ENCODE measurements at regions not wholly inside any gene's neighbourhood (a gene's known extent, or its start where the extent isn't known, plus 50 kb on each side); places are given as distances from the start of the nearest gene placed in this dataset.

DNA sequence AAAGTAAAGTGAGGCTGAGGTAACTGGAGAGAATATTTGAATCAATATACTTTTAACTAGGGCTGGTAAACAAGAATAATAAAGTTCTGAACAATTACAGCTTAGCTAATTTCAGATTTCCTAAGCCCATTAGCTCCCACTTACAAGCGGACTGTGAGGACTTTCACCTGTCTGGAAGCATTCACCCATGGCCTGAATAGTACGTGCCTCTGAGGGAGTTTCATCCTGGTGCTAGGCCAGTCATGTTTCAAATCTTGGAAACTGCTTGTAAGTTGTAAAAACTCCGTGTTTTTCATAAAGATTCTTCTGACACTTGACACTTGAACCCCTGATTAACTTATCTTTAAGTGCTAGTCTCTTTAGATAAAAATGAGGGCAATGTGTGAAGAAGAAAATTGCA is 975.2 kb upstream of the GHITM start:
- no peak for DNase-seq (ENCODE audit: low read depth in 2 of 3, low spot score in 2 of 3)

DNA sequence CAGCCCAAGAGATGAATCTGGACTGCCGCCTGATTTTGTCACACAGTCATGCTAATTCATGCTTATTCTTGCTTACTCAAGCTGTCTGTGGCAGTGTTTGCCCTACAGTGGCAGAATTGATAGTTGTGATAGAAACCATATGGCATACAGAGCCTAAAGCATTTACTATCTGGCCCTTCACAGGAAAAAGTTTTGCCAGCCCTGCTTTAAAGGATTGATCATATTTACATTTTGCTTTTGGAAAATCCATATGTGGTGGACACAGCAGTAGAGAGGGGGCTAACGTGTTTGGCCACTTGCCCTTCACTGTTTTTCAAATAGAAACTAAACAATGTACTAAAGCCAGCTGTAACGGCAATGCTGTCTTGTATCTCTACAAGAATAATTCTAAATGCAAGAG is 974.0 kb upstream of the GHITM start:
- DNase-seq (ENCODE audit: low read depth in 2 of 3, low spot score in 2 of 3): no peak

DNA sequence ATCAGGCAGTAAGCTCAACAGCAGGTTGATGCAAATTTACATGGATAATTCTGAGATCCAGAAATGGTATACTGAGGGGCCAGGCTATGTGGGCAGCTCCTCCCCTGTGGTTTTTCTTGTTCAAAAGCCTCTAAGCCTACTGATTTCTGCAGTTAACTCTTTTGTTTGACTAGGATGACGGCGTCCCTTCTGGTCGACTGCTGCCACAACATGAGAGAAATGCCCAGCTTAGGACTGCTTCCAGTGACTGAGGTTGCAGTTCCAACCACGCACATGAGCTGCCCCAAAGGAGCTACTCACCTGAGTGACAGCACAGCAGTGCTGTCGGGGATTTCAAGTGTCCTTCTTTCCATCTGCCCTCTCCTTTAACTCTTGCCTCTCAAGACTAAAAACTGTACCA is 973.0 kb upstream of the GHITM start:
- no peak for DNase-seq (ENCODE audit: low read depth in 2 of 3, low spot score in 2 of 3)

DNA sequence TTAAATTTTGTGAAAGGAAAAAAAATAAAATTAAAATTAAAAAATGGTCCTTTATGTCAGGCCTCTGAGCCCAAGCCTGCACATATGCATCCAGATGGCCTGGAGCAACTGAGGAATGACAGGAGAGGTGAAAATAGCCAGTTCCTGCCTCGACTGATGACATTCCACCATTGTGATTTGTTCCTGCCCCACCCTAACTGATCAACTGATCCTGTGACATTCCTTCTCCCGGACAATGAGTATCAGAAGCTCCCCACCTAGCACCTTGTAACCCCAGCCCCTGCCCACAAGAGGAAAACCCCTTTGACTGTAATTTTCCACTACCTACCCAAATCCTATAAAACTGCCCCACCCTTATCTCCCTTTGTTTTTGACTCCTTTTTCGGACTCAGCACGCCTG is 972.2 kb upstream of the GHITM start:
- no peak for DNase-seq (ENCODE audit: low read depth in 2 of 3, low spot score in 2 of 3)

DNA sequence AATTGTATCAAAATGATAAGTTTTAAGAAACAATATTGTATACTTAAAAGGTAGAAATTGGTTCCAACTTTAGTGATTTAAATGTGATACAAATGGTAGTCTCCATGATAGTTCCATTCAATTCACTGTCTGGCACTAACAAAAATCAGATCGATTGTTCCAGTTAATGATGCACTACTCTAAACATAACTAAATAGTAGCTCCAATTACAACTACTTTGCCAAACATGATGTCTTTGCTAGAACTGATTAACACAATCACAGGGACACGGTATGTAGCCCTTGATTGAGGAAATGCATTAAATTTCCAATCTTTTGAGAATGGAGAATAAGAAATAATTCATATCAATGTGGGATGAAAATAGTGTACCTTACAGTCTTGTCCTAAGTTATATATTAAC is 962.4 kb upstream of the GHITM start:
- DNase-seq (ENCODE audit: low read depth in 2 of 3, low spot score in 2 of 3): no peak

DNA sequence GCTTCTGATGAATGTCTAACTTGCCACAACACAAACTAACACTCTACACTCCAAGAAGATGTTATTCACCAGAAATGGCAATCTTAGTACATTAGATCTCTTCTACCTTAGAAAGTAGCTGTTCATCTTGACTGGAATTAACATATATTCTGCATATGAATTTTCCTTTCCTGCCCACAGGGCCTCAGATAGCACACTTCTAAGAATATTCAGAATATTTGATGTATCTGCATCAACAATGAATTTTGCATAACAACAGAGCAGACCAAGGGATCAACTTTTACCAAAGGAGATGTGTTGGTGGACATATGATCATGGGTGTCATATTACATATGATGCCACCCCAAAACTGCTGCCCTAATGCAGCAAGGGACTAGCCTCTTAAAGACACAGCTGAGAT is 960.8 kb upstream of the GHITM start:
- DNase-seq (ENCODE audit: low read depth in 2 of 3, low spot score in 2 of 3): no peak

DNA sequence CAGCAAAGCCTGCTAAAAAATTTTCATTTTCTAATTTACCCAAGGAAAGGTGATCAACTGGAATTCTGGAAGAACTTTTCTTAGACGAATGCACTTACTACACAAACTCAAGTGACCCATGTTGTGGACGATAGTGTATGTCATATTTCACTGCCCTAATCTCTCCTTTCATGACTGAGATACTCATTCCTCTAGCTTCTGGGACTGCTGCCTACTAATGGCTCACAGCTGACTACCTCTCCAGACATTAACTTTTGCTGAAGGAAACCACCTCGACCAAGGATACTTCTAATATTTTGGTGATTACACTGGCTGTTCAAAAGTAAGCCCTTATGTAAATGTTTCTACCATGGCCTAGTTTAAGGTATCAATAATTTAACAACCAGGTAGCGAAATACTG is 959.9 kb upstream of the GHITM start:
- DNase-seq (ENCODE audit: low read depth in 2 of 3, low spot score in 2 of 3): no peak

DNA sequence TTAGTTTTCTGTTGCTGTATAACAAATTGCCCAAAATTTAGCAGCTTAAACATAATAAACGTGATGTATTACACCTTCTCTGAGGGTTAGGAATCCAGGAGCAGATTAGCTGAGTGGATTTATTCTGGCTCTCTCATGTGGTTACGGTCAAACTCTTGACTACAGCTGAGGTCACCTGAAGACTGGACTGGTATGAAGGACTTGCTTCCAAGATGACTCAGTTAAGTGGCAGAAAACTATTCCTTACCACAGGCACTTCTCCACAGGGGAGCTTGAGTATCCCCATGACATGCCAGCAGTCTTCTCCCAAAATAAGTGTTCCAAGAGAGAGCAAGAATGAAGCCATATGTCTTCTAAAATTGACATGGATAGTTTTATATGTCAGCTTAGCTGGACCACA is 957.2 kb upstream of the GHITM start:
- no peak for DNase-seq (ENCODE audit: low read depth in 2 of 3, low spot score in 2 of 3)

DNA sequence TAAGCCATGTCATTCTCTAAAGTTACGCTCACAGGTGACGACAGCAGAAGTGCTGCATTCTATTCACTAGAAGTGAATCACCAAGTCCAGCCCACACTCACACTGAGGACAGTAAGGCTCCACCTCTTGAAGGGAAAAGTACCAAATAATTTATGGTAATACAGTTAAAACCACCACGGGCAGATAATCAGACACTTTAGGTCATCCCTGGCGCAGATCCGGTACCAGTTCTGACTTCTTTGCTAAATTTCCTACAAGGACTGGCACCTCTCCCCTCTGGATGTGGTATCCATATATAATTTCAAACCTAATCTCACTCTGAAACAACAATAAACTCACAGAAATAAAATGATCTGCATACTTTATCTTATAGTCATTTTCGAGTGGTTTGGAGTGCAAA is 954.7 kb upstream of the GHITM start:
- DNase-seq (ENCODE audit: low read depth in 2 of 3, low spot score in 2 of 3): no peak

DNA sequence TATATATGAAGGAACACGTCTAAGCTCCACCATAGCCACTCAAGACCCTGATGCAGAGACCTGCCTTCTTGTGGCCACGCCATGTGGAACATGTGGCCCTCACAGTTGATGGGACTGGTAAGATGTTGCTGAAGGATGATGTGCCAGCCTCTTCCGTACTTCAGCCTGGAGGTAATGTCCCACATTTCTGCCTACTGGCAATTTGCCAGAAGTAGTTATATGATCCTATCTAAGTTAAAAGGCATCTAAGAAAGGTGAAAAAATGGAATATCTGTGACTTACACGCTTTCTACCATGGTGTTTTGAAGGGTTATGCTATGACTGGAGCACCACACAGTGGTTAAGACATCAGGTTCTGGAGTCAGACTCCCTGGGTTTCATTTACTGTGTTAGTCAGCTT is 948.7 kb upstream of the GHITM start:
- DNase-seq (ENCODE audit: low read depth in 2 of 3, low spot score in 2 of 3): no peak

DNA sequence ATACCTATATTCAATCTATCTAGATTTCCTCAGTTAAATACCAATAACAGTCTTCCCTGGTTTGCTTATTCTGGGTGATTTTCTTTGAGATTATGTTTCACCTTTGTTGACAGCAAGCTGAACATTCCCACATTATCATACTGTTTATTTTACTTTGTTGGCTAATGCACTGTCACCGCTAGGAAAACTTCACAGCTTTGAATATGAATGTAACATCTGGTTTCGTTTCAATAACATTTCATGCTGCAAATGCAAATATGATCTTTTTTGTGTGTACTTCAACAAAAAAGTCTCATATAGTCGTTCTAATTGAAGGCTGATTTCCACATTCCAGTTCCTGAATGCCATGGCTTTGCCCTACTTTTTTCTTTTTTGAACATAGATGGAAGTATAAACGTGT is 946.3 kb upstream of the GHITM start:
- no peak for DNase-seq (ENCODE audit: low read depth in 2 of 3, low spot score in 2 of 3)

DNA sequence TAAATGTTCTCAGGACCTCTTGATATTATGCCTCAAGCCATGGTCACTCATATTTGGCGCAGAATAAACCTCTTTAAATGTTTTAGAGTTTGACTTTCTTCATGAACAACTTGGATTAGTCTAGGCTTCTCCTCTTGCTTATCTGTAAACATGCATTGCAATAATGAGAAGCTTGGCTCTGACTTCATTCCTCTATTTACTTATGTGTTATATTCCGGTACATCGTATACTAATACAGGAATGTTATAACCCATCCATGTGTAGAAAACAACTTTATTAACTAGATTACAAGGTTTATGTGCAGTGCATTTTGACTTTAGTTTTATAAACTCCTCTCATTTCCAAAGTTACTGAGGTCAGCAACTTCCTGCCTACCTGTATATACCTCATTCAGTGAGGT is 944.3 kb upstream of the GHITM start:
- DNase-seq (ENCODE audit: low read depth in 2 of 3, low spot score in 2 of 3): no peak

DNA sequence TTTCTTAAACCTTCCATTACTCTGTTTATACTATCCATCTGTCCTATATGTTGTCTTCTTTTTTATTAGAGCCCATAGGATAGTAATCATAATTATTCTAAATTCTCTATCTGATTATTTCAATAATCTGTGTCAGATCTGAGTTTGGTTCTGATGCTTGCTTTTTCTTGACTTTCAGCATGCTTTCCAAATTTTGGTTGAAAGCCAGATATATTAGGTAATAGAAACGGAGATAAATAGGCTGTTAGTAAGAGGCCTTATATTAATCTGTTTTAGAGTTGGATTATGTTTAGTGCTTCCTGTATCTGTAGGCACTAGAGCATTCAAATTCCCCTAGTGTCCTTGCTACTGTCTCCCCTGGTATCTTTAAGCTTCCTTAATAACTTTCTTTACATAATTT is 939.9 kb upstream of the GHITM start:
- no peak for DNase-seq (ENCODE audit: low read depth in 2 of 3, low spot score in 2 of 3)

DNA sequence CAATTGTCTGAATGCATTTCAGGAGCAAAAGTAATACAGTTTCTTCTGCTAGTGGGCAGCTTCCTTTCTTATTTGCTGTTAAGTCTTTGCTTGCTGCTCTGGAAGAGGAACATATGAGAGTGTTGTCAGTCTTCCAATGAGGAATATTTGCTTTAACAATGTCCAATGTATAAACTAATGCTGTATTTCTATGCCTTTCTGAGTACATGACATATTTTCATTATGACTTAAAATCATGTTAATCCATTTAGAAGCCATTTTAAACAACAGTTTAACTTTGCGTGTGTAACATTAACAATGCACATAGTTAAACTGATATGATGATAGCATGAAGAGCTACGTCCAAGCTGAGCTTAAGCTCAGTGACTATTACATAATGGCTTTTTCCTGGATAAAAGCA is 933.4 kb upstream of the GHITM start:
- DNase-seq (ENCODE audit: low read depth in 2 of 3, low spot score in 2 of 3): no peak

DNA sequence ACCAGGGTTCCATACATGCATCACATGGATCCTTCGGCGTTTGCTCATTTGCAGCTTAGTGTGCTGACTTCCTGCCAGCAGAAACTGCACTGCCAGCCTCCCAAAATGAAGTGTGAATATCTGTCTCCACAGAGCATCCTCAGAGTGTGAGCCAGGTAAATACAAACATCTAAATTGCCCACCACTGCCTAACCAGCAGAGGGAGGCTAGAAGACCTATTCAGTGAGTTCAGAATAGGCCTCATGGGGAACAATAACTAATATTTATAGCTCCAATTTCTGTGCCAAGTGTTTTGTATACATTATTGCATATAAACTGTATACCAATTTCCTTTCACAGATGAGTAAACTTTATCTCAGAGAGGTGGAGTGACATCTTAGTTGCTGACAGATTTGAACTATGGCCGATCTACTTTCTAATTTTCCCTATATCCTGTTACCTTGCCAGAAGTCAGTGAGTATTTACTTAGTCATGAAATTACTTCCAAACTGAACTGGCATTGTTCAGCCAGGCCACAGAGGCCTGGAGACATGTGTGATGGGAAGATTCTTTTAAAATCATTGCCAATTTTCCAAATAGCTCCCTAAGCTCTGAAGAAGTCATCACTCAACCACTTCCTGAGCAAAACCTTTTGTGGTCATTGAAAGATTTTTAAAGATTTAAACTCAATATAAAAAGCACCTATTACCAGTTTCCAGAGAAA is 926.5 kb upstream of the GHITM start:
- no peak for DNase-seq (ENCODE audit: low read depth in 2 of 3, low spot score in 2 of 3)

DNA sequence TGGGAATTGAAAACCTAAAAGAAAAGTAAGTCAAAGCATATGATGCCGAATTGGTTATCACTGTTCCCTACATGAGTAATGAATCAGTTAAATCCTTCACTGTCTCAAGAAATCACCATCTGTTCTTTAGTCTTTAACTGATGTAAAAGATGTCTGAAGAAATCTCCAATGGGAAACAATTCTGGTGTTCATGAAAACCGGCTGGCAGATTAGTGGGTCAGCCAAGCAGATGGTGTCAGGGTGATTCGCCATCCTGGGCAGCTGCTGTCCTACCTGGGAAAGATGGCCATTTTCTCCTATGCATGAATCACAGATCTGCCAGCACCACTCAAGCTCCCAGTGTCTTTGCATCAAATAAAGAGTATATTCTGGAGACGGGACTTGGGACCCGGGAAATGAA is 925.2 kb upstream of the GHITM start:
- DNase-seq (ENCODE audit: low read depth in 2 of 3, low spot score in 2 of 3): no peak

DNA sequence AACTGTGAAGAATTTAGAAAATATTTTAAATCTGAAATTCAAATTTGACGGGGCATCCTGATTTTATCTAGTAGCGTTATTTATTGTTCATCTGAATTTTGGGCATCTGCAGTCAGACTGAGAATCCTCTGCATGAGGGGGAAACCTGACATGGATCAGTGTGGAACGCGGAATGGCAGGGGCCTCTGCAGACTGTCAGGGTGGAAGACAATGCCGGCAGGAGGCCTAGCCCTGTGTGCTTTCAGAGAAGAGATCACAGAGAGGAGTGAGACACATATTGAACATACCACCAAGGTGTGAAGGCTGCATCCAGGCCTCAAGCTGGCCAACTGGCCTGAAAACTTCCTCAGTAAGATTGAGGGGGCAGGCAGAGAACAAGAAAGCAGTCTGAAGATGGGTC is 921.1 kb upstream of the GHITM start:
- no peak for DNase-seq (ENCODE audit: low read depth in 2 of 3, low spot score in 2 of 3)

DNA sequence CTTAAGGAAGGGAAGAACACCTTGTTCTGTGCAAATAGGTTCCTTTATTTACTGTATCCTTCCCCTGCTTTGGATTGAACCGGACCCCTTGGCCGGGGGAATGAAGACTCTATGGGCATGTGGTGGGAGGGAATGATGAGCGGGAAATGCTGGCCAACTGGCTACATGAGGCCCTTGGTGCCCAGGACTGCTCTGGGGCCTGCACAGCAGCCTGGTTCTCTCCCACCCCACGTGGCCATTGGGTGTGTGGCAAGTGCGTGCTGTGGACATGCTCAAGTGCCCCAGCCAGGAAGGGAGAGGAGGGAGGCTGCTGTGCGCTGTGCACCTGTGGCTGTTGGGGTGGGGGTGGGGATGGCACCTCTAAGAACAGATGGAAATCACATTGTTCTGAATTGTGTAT is 917.0 kb upstream of the GHITM start:
- no peak for DNase-seq (ENCODE audit: low read depth in 2 of 3, low spot score in 2 of 3)

DNA sequence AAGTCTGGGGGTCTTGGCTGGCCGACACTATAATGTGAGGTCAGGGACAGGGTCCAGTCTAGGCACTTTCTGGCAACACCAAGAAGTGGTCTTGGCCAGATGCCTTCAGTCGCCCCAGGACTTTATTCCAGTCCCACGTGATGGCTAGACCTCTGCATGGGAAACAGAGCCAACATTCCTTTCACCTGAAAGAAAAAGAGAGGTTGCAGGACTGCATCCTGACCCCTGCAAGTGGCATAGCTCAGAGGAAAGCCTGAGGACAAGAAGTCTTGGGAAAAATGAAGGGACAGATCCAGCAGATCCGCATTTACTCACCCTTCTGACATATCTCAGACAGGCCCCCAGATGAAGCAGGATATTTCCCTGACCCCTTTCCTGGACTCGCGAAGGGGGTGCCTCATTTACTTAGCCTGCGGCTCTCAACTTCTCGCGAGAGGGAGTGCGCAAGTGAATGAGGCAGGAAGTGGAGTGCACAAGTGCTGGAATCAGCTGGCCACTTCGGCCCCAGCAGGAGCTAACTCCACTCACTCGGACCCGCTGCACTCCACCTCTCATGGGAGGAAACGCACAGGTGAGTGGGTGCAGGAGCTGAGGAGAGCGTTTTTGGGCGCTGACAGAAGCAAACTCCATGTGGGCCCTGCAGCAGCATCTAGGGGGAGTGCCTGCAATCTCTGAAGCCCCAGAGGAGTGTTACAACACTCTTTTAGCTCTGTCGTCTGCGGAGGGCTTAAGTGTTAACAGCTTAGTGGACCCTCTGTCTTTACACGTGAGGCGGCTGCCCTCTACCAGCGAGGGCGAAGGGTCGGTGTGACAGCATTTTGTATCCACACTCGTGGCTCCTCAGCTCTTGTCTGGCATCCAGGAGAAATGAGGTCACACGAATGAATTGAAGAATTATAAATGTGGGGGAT is 916.2 kb upstream of the GHITM start:
- DNase-seq (ENCODE audit: low read depth in 2 of 3, low spot score in 2 of 3): no peak

DNA sequence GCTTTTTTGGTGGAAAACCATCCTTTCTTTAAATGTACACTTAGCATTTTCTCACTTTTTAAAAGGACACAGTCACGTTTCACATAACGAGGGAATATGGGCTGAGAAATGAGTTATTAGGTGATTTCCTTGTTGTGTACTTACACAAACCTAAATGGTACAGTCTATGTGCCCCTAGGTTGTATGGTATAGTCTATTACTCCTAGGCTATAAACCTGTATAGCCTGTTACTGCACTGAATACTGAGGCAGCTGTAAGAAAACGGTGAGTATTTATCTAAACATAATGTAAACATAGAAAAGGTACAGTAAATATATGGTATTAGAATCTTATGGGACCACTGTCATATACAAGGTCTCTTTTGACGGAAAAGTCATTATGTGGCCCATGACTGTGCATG is 913.5 kb upstream of the GHITM start:
- no peak for DNase-seq (ENCODE audit: low read depth in 2 of 3, low spot score in 2 of 3)

DNA sequence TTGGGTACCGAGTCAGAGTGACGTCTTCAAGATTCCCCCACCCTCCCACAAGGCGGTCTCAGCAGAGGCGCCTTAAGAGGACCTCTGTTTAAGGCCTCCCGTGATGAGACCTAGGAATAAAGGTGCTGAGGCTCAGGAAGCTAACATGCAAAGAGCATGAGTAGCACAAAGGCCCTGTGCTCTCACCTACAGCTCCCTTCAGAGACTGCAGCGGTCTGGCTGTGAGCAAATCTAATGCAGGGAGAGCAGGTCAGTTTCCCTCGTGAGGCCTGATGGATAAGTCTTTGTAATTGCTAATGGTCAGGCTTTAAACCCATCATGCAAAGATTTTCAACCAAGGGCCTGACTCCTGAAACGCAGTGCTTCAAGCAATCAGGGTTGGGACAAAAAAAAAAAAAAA is 909.3 kb upstream of the GHITM start:
- DNase-seq (ENCODE audit: low read depth in 2 of 3, low spot score in 2 of 3): no peak

DNA sequence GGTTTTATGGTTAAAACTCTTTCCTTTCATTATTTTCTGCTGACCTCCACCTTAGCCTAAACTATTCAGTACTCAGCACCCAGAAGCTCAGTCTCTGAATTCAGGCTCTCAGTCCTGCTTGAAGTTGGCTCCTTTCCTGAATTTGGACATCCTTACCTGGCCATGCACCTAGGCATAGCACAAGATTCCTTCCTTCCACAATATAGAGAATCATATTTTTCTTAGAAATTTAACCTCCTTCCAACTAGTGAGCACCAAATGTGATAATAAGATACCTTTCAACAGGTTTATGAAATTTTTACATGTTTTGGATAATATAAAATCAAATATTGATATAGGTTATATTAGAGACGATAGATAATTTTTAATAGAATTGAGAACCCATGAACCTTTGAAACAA is 905.6 kb upstream of the GHITM start:
- DNase-seq (ENCODE audit: low read depth in 2 of 3, low spot score in 2 of 3): no peak

DNA sequence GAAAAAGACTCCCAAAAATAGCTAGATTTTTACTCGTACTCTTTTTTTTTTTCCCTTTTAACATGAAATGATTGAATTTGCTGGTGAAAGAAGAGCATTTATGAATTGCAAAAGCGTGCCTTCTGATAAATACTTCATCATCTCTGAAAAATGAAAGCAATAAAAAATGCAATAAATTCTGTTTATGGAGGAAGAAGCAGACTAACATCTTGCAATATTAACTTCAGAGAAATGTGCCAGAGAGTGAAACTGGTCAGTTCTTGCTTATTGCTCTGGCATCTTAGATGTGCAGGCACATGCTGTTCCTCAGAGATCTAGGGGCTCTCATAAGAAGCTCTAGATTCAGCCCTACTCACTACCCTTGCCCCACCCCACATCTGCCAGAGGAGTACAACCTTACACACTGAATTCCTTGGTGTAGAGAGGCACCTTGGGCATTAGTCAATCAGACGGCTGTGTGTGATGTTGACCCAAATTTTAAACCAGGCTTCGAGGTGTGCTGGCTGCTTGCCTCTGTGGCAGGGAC is 891.1 kb upstream of the GHITM start:
- no peak for DNase-seq (ENCODE audit: low read depth in 2 of 3, low spot score in 2 of 3)

Data from activated CD8-positive, alpha-beta memory T cell treated with anti-CD3 and anti-CD28 coated beads for 48 hours (primary cell).